AG04449 (cell line): ENCODE measurements at regions not wholly inside any gene's neighbourhood (a gene's known extent, or its start where the extent isn't known, plus 50 kb on each side); places are given as distances from the start of the nearest gene placed in this dataset.

Experiments used
- CTCF ChIA-PET: fragments of 350-600 bp; formaldehyde crosslinking; extraction: SDS; loops from one replicate; lab custom pipeline; 2021; ENCODE audit warnings: antibody characterized with exemption; lab: Yijun Ruan, JAX
- POLR2A ChIA-PET: fragments of 400-600, 350-600 bp; formaldehyde crosslinking; extraction: SDS; loops from one replicate; lab custom pipeline; 2020; ENCODE audit warnings: antibody characterized with exemption, inconsistent platforms; lab: Yijun Ruan, JAX
- DNase-seq: peaks from one replicate; pipeline ENCODE4 v3.0.0-alpha.2; 2010; ENCODE audit warnings: low read depth, low spot score
- H3K4me3 ChIP-seq: 2 replicates; pipeline ENCODE4 v1.5.1; 2011; ENCODE audit warnings: low read depth, mild to moderate bottlenecking, control low read depth, low read length
- CTCF ChIP-seq: IDR thresholded peaks from one replicate; pipeline ENCODE4 v1.5.1; 2011; ENCODE audit warnings: mild to moderate bottlenecking, moderate library complexity, low read length, control low read depth, inconsistent platforms; ENCODE audit not compliant: insufficient read depth; ENCODE audit errors: missing control alignments

- no peak for TF ChIP-seq CTCF
- DNase-seq: no peak
- ChIA-PET CTCF (no interaction called here), POLR2A (no interaction called here)
- H3K4me3 ChIP-seq: no peak overlapping the region
Observed at GRCh38 chr3:72465853-72466252, 382.4 kb downstream of the SHQ1 start.

- POLR2A ChIA-PET: no interaction called here
Observed at GRCh38 chr3:72463083-72463482, 385.2 kb downstream of the SHQ1 start.

GRCh38 chr3:72462595-72463011 lies 385.6 kb downstream of the SHQ1 start:
- H3K4me3 ChIP-seq: no peak overlapping the region
- ChIA-PET CTCF (no interaction called here), POLR2A (no interaction called here)
- TF ChIP-seq CTCF: no peak
- DNase-seq: no peak

More at GRCh38 chr3:72463083-72463482, 385.2 kb downstream of the SHQ1 start:
- H3K4me3 ChIP-seq: no peak overlapping the region
- TF ChIP-seq CTCF: no peak
- CTCF ChIA-PET: no interaction called here
- DNase-seq: no peak

- ChIA-PET POLR2A (no interaction called here), CTCF (no interaction called here)
- H3K4me3 ChIP-seq: no peak overlapping the region
- no peak for DNase-seq
- no peak for TF ChIP-seq CTCF
Observed at GRCh38 chr3:72461787-72462186, 386.5 kb downstream of the SHQ1 start.

GRCh38 chr3:72460205-72461174 lies 387.8 kb downstream of the SHQ1 start:
- ChIA-PET CTCF (interaction anchor here (1.9 kb wide), 1 partner anchor 12 kb away, joined by 4 read pairs; no protein-coding TSS in a partner anchor), POLR2A (no interaction called here)
- no peak for TF ChIP-seq CTCF
- H3K4me3 ChIP-seq: no peak overlapping the region
- DNase-seq: no peak

GRCh38 chr3:72459588-72459987 lies 388.7 kb downstream of the SHQ1 start:
- CTCF ChIA-PET: interaction anchor here (1.9 kb wide), 1 partner anchor 13 kb away, joined by 4 read pairs; no protein-coding TSS in a partner anchor

More at GRCh38 chr3:72459588-72459987, 388.7 kb downstream of the SHQ1 start:
- POLR2A ChIA-PET: no interaction called here
- no peak overlapping the region for H3K4me3 ChIP-seq
- DNase-seq: no peak
- TF ChIP-seq CTCF: no peak
